H9 (cell line): ENCODE measurements at regions not wholly inside any gene's neighbourhood (a gene's known extent, or its start where the extent isn't known, plus 50 kb on each side); places are given as distances from the start of the nearest gene placed in this dataset.

Experiments
- DNase-seq: peaks from one replicate; pipeline ENCODE4 v3.0.0-alpha.2; 2017
- H2AFZ ChIP-seq: one replicate; pipeline ENCODE4 v1.6.1; 2013; ENCODE audit warnings: mild to moderate bottlenecking, low read length, control low read depth, moderate library complexity
- H2AK5ac ChIP-seq: 2 replicates; pipeline ENCODE4 v1.6.1; 2013; ENCODE audit warnings: low read length, control low read depth, mixed read lengths; ENCODE audit not compliant: insufficient read length
- H2BK120ac ChIP-seq: one replicate; pipeline ENCODE4 v1.6.1; 2013; ENCODE audit warnings: low read depth, mild to moderate bottlenecking, low read length, control low read depth, inconsistent platforms; ENCODE audit not compliant: poor library complexity, severe bottlenecking
- H2BK12ac ChIP-seq: 2 replicates; pipeline ENCODE4 v1.6.1; 2013; ENCODE audit warnings: low read length, control low read depth, mixed read lengths, low read depth; ENCODE audit not compliant: insufficient read length
- H2BK15ac ChIP-seq: 2 replicates; pipeline ENCODE4 v1.6.1; 2013; ENCODE audit warnings: low read depth, low read length, control low read depth
- H2BK20ac ChIP-seq: one replicate; pipeline ENCODE4 v1.6.1; 2013; ENCODE audit warnings: low read depth, mild to moderate bottlenecking, low read length, control low read depth, inconsistent platforms; ENCODE audit not compliant: poor library complexity, severe bottlenecking
- H2BK5ac ChIP-seq: 2 replicates; pipeline ENCODE4 v1.6.1; 2013; ENCODE audit warnings: low read length, control low read depth, mixed read lengths; ENCODE audit not compliant: insufficient read length
- H3K14ac ChIP-seq: 2 replicates; pipeline ENCODE4 v1.6.1; 2013; ENCODE audit warnings: low read length, control low read depth; ENCODE audit not compliant: insufficient read depth
- H3K18ac ChIP-seq: 2 replicates; pipeline ENCODE4 v1.6.1; 2013; ENCODE audit warnings: low read depth, mild to moderate bottlenecking, mixed read lengths, low read length, control low read depth; ENCODE audit not compliant: insufficient read length
- H3K23ac ChIP-seq: 2 replicates; pipeline ENCODE4 v1.6.1; 2013; ENCODE audit warnings: low read length, control low read depth, mixed read lengths, low read depth; ENCODE audit not compliant: insufficient read length
- H3K23me2 ChIP-seq: 2 replicates; pipeline ENCODE4 v1.6.1; 2013; ENCODE audit warnings: low read depth, mild to moderate bottlenecking, mixed read lengths, low read length, control low read depth; ENCODE audit not compliant: insufficient read length, poor library complexity, severe bottlenecking
- H3K27ac ChIP-seq: 2 replicates; pipeline ENCODE4 v1.5.1; 2013; ENCODE audit warnings: low read length, control low read depth, mixed read lengths, low read depth; ENCODE audit not compliant: insufficient read length
- H3K27me3 ChIP-seq: 2 replicates; pipeline ENCODE4 v1.6.1; 2013; ENCODE audit warnings: low read length, control low read depth, inconsistent platforms; ENCODE audit not compliant: insufficient read depth
- H3K4ac ChIP-seq: 2 replicates; pipeline ENCODE4 v1.6.1; 2013; ENCODE audit warnings: low read depth, mild to moderate bottlenecking, control low read depth, inconsistent platforms, low read length, moderate library complexity
- H3K4me1 ChIP-seq: 2 replicates; pipeline ENCODE4 v1.6.1; 2013; ENCODE audit warnings: low read length, control low read depth, inconsistent platforms; ENCODE audit not compliant: insufficient read depth
- H3K4me2 ChIP-seq: 2 replicates; pipeline ENCODE4 v1.6.1; 2013; ENCODE audit warnings: low read length, control low read depth, mixed read lengths; ENCODE audit not compliant: insufficient read length, insufficient read depth
- H3K56ac ChIP-seq: 2 replicates; pipeline ENCODE4 v1.6.1; 2013; ENCODE audit warnings: low read depth, mild to moderate bottlenecking, mixed read lengths, low read length, control low read depth; ENCODE audit not compliant: insufficient read length
- H3K79me1 ChIP-seq: 2 replicates; pipeline ENCODE4 v1.6.1; 2013; ENCODE audit warnings: low read depth, mild to moderate bottlenecking, moderate library complexity, low read length, control low read depth, inconsistent platforms; ENCODE audit not compliant: insufficient read depth, poor library complexity, severe bottlenecking
- H3K79me2 ChIP-seq: 2 replicates; pipeline ENCODE4 v1.6.1; 2013; ENCODE audit warnings: low read length, control low read depth, inconsistent platforms; ENCODE audit not compliant: insufficient read depth
- H3K9ac ChIP-seq: 2 replicates; pipeline ENCODE4 v1.6.1; 2013; ENCODE audit warnings: low read length, control low read depth, mixed read lengths; ENCODE audit not compliant: insufficient read length; ENCODE audit errors: extremely low read depth
- H3K9me3 ChIP-seq: one replicate; pipeline ENCODE4 v1.6.1; 2013; ENCODE audit warnings: low read depth, low read length, inconsistent platforms; ENCODE audit not compliant: control insufficient read depth
- H3T11ph ChIP-seq: one replicate; pipeline ENCODE4 v1.6.1; 2013; ENCODE audit warnings: mild to moderate bottlenecking, low read length, control low read depth, inconsistent platforms
- H4K20me1 ChIP-seq: one replicate; pipeline ENCODE4 v1.6.1; 2013; ENCODE audit not compliant: control insufficient read depth, insufficient read length, insufficient read depth
- H4K5ac ChIP-seq: 2 replicates; pipeline ENCODE4 v1.6.1; 2013; ENCODE audit warnings: low read depth, mild to moderate bottlenecking, mixed read lengths, low read length, control low read depth; ENCODE audit not compliant: insufficient read length
- H4K8ac ChIP-seq: replicated peaks from 2 replicates; pipeline ENCODE4 v1.6.1; 2013; ENCODE audit warnings: low read length, control low read depth, mixed read lengths, low read depth; ENCODE audit not compliant: insufficient read length
- H4K91ac ChIP-seq: 2 replicates; pipeline ENCODE4 v1.6.1; 2013; ENCODE audit warnings: low read depth, mild to moderate bottlenecking, moderate library complexity, mixed read lengths, low read length, control low read depth; ENCODE audit not compliant: insufficient read length
- H3K27ac Mint-ChIP-seq, 3 experiments: 2 replicates in 2 of 3; 3 replicates in 1 of 3; pipeline ENCODE4 v1.8.0; 2020 to 2021; ENCODE audit warnings: mixed read lengths in 3 of 3, mild to moderate bottlenecking in 1 of 3, moderate library complexity in 1 of 3
- H3K27me3 Mint-ChIP-seq: 2 replicates; pipeline ENCODE4 v1.8.0; 2021; ENCODE audit warnings: low read depth, mild to moderate bottlenecking, moderate library complexity, mixed read lengths
- H3K36me3 Mint-ChIP-seq, 3 experiments: 2 replicates in 2 of 3; 3 replicates in 1 of 3; pipeline ENCODE4 v1.8.0; 2020 to 2021; ENCODE audit warnings: low read depth in 3 of 3, mixed read lengths in 3 of 3; ENCODE audit not compliant: insufficient read depth in 1 of 3
- H3K4me1 Mint-ChIP-seq, 2 experiments: 2 replicates each; pipeline ENCODE4 v1.8.0; 2020; ENCODE audit warnings: mixed read lengths in 2 of 2
- H3K4me3 Mint-ChIP-seq, 2 experiments: 2 replicates in 1 of 2; 3 replicates in 1 of 2; pipeline ENCODE4 v1.8.0; 2020 to 2021; ENCODE audit warnings: mild to moderate bottlenecking in 2 of 2, mixed read lengths in 2 of 2, moderate library complexity in 1 of 2
- H3K9me3 Mint-ChIP-seq, 2 experiments: 2 replicates in 1 of 2; 3 replicates in 1 of 2; pipeline ENCODE4 v1.8.0; 2020; ENCODE audit warnings: mild to moderate bottlenecking in 2 of 2, mixed read lengths in 2 of 2, moderate library complexity in 1 of 2
- CTCF ChIP-seq: fragments of 200-600 bp; sonication (generic); conservative IDR thresholded peaks from 3 replicates; pipeline ENCODE4 v1.8.0; 2021; ENCODE audit warnings: antibody characterized with exemption, mild to moderate bottlenecking
- WGBS: extraction: QIAGEN DNeasy Blood & Tissue Kit; methylation state at CpG from one replicate; pipeline ENCODE4 v1.1.7; 2013; ENCODE audit warnings: missing lambda C conversion rate, low lambda C conversion rate, mixed read lengths; ENCODE audit not compliant: insufficient read length; ENCODE audit errors: extremely low coverage; 5-methylcytosine and 5-hydroxymethylcytosine counted together

GRCh38 chr4:125546272-125546671 lies 231.5 kb downstream of the FAT4 start:
- H3K79me2 ChIP-seq: no peaks in the 10 kb centered on the region; the same call in 1 of the 2 replicates
- H3K23me2 ChIP-seq: no peaks in the 10 kb centered on the region
- no peak overlapping the region for H2AK5ac ChIP-seq
- Mint-ChIP-seq H3K27ac (no peak overlapping the region), H3K4me3 (no peak overlapping the region), H3K27me3 (no peaks in the 10 kb centered on the region), H3K9me3 (peaks cover 0 to 4% of the 10 kb centered on the region in 2 experiments; a peak in 1 of 5 replicates), H3K4me1 (peaks cover 3 to 11% of the 10 kb centered on the region in 2 experiments; a peak in 2 of 4 replicates), H3K36me3 (peaks cover 0 to 7% (median 0%) of the 10 kb centered on the region in 3 experiments; a peak in 2 of 7 replicates)
- no peak overlapping the region for H3K27ac ChIP-seq
- no peak overlapping the region for H4K5ac ChIP-seq
- H3K9ac ChIP-seq: no peak overlapping the region
- H4K20me1 ChIP-seq: no peaks in the 10 kb centered on the region
- H3K23ac ChIP-seq: no peak overlapping the region
- no peaks in the 10 kb centered on the region for H3K9me3 ChIP-seq
- no CpG with 5 or more reads among the region's 15 CpGs for WGBS
- H4K91ac ChIP-seq: no peak overlapping the region
- H3K4me1 ChIP-seq: no peaks in the 10 kb centered on the region
- H3T11ph ChIP-seq: no peak overlapping the region
- no peak overlapping the region for H2BK120ac ChIP-seq
- no peak overlapping the region for H3K18ac ChIP-seq
- H3K4me2 ChIP-seq: no peak overlapping the region
- H3K4ac ChIP-seq: no peak overlapping the region
- H3K79me1 ChIP-seq: no peaks in the 10 kb centered on the region
- H3K56ac ChIP-seq: no peak overlapping the region
- no peak overlapping the region for H3K14ac ChIP-seq
- no peak overlapping the region for H2BK15ac ChIP-seq
- TF ChIP-seq CTCF: no peak
- H3K27me3 ChIP-seq: no peaks in the 10 kb centered on the region
- DNase-seq: no peak
- no peak overlapping the region for H4K8ac ChIP-seq
- H2BK20ac ChIP-seq: no peak overlapping the region
- no peak overlapping the region for H2BK12ac ChIP-seq
- no peak overlapping the region for H2AFZ ChIP-seq
- no peak overlapping the region for H2BK5ac ChIP-seq
